Activated naive CD4-positive, alpha-beta T cell treated with anti-CD3 and anti-CD28 coated beads, Interleukin-2, amount 50 U/mL, for 72 hours (primary cell): ENCODE measurements at regions not wholly inside any gene's neighbourhood (a gene's known extent, or its start where the extent isn't known, plus 50 kb on each side); places are given as distances from the start of the nearest gene placed in this dataset.

Experiments
- ATAC-seq, 2 donors: fragments of 150-1000 bp; cut with Tn5 transposase; 2 replicates each; pipeline ENCODE4 v1.10.0; 2021; ENCODE audit warnings: mild to moderate bottlenecking in 2 of 2, moderate library complexity in 2 of 2
- DNase-seq, 2 donors: peaks; one replicate each; pipeline ENCODE4 v3.0.0; 2021 to 2022; ENCODE audit warnings: low spot score in 2 of 2
- H3K27ac Mint-ChIP-seq, 2 donors: one replicate each; pipeline ENCODE4 v1.8.0; 2022; ENCODE audit warnings: mild to moderate bottlenecking in 2 of 2, mixed read lengths in 2 of 2
- H3K36me3 Mint-ChIP-seq, 2 donors: one replicate each; pipeline ENCODE4 v1.8.0; 2022; ENCODE audit warnings: mixed read lengths in 2 of 2
- H3K9me3 Mint-ChIP-seq, 2 donors: one replicate each; pipeline ENCODE4 v1.8.0; 2022; ENCODE audit warnings: mixed read lengths in 2 of 2

- no peak for ATAC-seq
- no peak for DNase-seq
- peaks cover 0 to 2% of the 10 kb centered on the region in 2 donors for H3K9me3 Mint-ChIP-seq
- H3K27ac Mint-ChIP-seq, result no peak overlapping the region
- H3K36me3 Mint-ChIP-seq, result no peaks in the 10 kb centered on the region
Observed at GRCh38 chr12:42823679-42824078, 234.1 kb upstream of the PRICKLE1 start.

DNA sequence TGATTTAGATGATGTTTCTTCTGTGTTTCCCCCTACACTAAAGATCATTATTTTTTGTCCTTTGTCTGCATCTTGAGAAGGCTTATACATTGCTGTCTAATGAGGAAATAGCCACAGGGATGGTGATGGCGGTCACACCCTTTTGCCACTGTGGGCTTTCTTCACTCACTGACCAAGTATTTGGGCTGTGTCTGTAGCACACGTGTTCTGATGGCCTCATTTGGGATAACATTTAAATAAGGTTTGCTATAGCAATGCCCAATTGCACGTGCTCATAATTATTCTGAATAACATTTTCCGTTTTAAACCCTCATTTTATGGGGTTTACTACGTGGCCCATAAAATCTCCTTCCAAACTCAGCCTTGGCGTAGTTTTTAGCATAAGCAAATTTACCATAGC, 230.3 kb upstream of the PRICKLE1 start:
- no peaks in the 10 kb centered on the region for H3K36me3 Mint-ChIP-seq
- DNase-seq (no peak), ATAC-seq (no peak)
- peak overlapping the region in 1 of 2 donors; percentile 39 for H3K27ac Mint-ChIP-seq
- H3K9me3 Mint-ChIP-seq, result peaks cover 0 to 12% of the 10 kb centered on the region in 2 donors

- DNase-seq, result no peak
- Mint-ChIP-seq H3K9me3 (peaks cover 0 to 13% of the 10 kb centered on the region in 2 donors), H3K27ac (no peak overlapping the region), H3K36me3 (no peaks in the 10 kb centered on the region)
- no peak for ATAC-seq
Observed at GRCh38 chr12:42815068-42815467, 225.5 kb upstream of the PRICKLE1 start.

GRCh38 chr12:42812871-42813270, 223.3 kb upstream of the PRICKLE1 start:
- Mint-ChIP-seq H3K9me3 (peaks cover 0 to 8% of the 10 kb centered on the region in 2 donors), H3K27ac (no peak overlapping the region), H3K36me3 (no peaks in the 10 kb centered on the region)
- DNase-seq (no peak), ATAC-seq (no peak)

DNA sequence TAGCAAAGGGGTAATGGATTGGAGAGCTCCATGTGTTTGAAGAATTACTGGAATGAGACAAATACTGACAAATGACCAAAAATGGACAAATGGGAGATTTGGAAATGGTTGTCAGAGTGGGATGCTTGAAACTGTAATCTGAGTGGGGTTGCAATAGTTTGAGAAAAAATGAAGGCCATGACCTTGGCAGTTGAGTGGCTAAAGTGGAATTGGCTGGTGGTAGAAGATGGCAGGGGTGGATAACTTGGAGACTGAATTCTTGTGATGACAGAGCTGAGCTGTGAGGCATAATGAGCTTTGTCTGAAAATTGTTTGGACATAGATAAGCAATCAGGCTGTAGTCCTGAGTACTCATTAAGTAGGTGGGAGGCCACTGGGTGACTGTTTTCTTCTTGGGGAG, 222.5 kb upstream of the PRICKLE1 start:
- peaks cover 0 to 4% of the 10 kb centered on the region in 2 donors for H3K9me3 Mint-ChIP-seq
- H3K36me3 Mint-ChIP-seq, result no peaks in the 10 kb centered on the region
- DNase-seq (no peak), ATAC-seq (no peak)
- H3K27ac Mint-ChIP-seq, result no peak overlapping the region

DNA sequence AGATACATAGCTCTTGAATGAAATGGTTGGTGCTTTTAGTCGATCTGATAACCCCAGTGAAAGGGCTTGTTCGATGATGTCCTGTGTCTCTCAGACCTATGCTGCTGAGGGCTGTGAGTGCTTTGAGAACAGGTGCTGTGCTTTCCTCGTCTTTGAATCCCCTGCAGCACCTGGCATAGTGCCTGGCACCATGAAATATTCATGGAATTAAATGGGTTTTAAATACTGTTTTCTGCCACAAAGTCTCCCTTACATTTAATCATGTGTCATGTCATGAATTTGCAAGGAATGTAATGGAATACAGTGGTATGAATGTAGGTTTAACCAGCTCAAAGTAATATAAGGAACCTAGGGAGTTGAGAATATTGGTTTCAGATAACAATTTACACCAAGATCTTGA, 220.5 kb upstream of the PRICKLE1 start:
- no peak overlapping the region for H3K27ac Mint-ChIP-seq
- no peak for ATAC-seq
- H3K9me3 Mint-ChIP-seq, result peaks cover 0 to 8% of the 10 kb centered on the region in 2 donors
- DNase-seq, result no peak
- H3K36me3 Mint-ChIP-seq, result no peaks in the 10 kb centered on the region

- H3K9me3 Mint-ChIP-seq, result peaks cover 0 to 8% of the 10 kb centered on the region in 2 donors
- no peak overlapping the region for H3K27ac Mint-ChIP-seq
- H3K36me3 Mint-ChIP-seq, result no peaks in the 10 kb centered on the region
- ATAC-seq (no peak), DNase-seq (no peak)
Observed at GRCh38 chr12:42809226-42809625, 219.7 kb upstream of the PRICKLE1 start.

- ATAC-seq (no peak), DNase-seq (no peak)
- Mint-ChIP-seq H3K36me3 (no peaks in the 10 kb centered on the region), H3K27ac (no peak overlapping the region), H3K9me3 (peaks cover 0 to 8% of the 10 kb centered on the region in 2 donors)
Observed at GRCh38 chr12:42807766-42808165, 218.2 kb upstream of the PRICKLE1 start.

DNA sequence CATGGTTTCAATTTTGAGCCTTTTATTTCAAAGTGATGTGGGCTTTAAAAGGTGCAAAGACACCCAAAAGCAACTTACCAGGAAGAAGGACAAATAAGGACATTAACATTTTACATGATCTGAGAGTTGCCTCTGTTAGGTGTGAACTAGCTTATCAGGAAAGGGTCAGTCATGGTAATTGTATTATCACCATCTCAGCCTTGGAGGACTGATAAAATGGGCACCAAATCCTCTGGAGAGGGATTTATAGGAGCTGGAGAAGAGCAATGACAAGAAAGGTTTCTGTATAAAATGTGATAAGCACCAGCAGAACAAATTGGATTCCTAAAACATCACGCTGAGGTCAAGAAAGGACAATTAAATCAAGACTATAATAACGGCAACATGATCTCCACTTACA, 217.7 kb upstream of the PRICKLE1 start:
- ATAC-seq, result no peak
- Mint-ChIP-seq H3K9me3 (peaks cover 0 to 8% of the 10 kb centered on the region in 2 donors), H3K27ac (no peak overlapping the region), H3K36me3 (no peaks in the 10 kb centered on the region)
- no peak for DNase-seq

DNA sequence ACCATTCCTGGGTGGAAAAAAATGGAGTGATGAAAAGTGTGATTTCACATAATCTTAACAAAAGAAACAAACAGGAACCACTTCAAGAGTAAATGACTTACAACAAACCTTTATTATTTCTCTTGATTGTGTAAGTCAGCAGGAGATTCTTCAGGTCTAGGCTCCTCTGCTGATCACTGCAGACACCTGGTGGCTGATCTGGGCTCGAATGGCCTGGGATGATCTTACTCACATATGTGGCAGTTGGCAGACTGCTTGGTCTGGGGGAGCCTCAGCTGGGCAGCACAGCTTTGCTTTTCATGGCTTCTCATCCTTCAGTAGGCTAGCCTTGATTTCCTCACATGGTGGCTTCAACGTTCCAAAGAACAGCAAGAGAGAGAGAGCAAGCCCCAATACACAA, 215.4 kb upstream of the PRICKLE1 start:
- ATAC-seq (no peak), DNase-seq (no peak)
- Mint-ChIP-seq H3K27ac (no peak overlapping the region), H3K36me3 (no peaks in the 10 kb centered on the region), H3K9me3 (peaks cover 0 to 5% of the 10 kb centered on the region in 2 donors)

GRCh38 chr12:42802785-42803189, 213.2 kb upstream of the PRICKLE1 start:
- Mint-ChIP-seq H3K9me3 (peaks cover 0 to 5% of the 10 kb centered on the region in 2 donors), H3K27ac (no peak overlapping the region), H3K36me3 (no peaks in the 10 kb centered on the region)
- ATAC-seq, result no peak
- no peak for DNase-seq

DNA sequence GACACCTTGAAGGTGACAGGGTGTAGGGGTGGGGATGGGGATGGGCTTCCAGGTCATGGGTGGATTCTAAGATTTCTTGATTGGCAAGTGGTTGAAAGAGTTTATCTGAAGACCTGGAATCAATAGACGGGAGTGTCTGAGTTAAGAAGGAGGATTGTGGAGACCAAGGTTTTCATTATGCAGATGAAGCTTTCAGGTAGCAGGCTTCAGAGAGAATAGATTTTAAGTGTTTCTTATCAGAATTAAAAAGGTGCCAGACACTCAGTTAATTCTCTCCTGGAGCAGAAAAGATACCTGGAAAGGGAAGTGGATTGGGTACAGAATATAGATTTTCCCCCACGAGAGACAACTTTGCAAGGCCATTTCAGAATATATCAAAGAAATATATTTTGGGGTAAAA, 211.7 kb upstream of the PRICKLE1 start:
- no peak overlapping the region for H3K27ac Mint-ChIP-seq
- peaks cover 0 to 5% of the 10 kb centered on the region in 2 donors for H3K9me3 Mint-ChIP-seq
- ATAC-seq (no peak), DNase-seq (no peak)
- no peaks in the 10 kb centered on the region for H3K36me3 Mint-ChIP-seq

- Mint-ChIP-seq H3K27ac (no peak overlapping the region), H3K9me3 (no peaks in the 10 kb centered on the region), H3K36me3 (no peaks in the 10 kb centered on the region)
- ATAC-seq (no peak), DNase-seq (no peak)
Observed at GRCh38 chr12:42799966-42800365, 210.4 kb upstream of the PRICKLE1 start.

GRCh38 chr12:42798811-42799438, 209.4 kb upstream of the PRICKLE1 start:
- Mint-ChIP-seq H3K36me3 (no peaks in the 10 kb centered on the region), H3K27ac (no peak overlapping the region), H3K9me3 (no peaks in the 10 kb centered on the region)
- ATAC-seq, result no peak
- DNase-seq, result no peak

DNA sequence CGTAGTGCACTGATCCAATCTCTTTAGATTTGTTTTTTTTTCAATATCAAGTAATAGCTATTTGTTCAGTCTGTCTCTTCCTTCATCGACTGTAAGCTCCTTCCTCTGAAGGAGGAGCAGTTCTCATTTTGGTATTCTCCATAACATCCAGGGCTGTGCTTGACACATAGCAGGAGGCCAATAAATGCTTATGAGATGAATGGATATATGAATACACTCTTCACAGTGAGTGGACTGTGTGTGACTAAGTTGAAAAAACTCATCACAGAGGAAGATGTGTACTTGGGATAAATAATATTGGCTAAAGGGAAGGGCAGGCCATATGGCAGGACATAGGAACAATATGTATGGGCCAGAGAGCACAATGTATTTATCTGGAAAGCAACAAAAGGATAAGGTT, 205.3 kb upstream of the PRICKLE1 start:
- Mint-ChIP-seq H3K9me3 (no peaks in the 10 kb centered on the region), H3K36me3 (no peaks in the 10 kb centered on the region), H3K27ac (no peak overlapping the region)
- no peak for DNase-seq
- ATAC-seq, result no peak

DNA sequence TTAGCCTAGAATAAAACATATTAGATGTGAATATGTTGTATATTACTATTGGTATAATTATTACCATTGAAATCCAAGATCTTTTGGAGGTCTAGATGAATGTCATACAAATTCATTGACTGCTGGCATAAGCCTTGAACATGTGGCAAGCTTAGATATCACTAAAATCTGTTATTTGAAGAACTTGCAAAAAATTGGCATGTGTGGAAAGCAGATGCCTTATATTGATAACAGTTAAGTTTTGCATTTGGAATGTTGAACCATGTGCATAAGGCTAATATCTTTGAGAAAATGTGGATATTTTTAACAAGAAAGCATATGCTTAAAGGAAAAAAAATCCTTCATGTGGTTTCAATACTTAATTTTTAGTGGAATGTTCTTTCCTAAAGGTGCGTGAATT, 203.6 kb upstream of the PRICKLE1 start:
- Mint-ChIP-seq H3K36me3 (no peaks in the 10 kb centered on the region), H3K9me3 (no peaks in the 10 kb centered on the region), H3K27ac (no peak overlapping the region)
- no peak for ATAC-seq
- DNase-seq, result no peak

DNA sequence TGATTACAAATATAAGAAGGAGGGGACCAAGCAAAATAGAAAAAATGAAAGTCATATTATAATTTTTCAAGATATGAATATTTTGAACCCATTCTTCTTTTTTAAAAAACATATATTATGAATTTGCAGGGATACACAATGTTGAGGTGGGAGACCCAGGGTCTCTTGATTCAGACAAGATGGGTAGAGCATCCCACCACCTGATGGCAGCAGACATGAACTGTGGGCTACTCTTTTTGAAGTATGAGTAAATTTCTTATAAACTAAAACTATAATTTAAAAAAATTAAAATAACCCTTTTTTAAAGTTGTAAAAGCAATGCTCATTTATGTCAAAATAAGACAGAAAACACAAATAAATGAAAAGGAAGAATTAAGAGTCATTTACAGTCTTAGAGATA, 202.7 kb upstream of the PRICKLE1 start:
- DNase-seq, result no peak
- Mint-ChIP-seq H3K27ac (no peak overlapping the region), H3K36me3 (no peaks in the 10 kb centered on the region), H3K9me3 (no peaks in the 10 kb centered on the region)
- ATAC-seq, result no peak

DNA sequence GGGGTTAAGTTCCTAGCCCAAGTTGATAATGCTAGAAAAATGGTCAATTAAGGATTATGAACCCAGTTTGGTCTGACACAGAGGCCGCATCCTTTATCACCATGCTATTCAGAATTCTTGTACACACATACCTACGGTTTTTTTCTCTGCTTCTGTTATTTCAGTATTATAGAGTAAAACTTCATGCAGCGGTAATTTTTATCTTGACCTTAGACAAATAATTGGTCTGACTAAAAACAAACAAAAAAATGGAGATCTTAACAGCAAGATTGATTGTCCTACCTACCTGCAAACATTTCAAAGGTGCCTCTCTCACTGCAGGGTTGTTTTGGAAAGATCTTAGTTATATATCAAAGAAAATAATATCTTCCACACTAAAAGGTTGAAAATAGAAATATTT, 201.9 kb upstream of the PRICKLE1 start:
- ATAC-seq (no peak), DNase-seq (no peak)
- no peak overlapping the region for H3K27ac Mint-ChIP-seq
- no peaks in the 10 kb centered on the region for H3K9me3 Mint-ChIP-seq
- H3K36me3 Mint-ChIP-seq, result no peaks in the 10 kb centered on the region

- ATAC-seq, result no peak
- DNase-seq, result no peak
- Mint-ChIP-seq H3K27ac (no peak overlapping the region), H3K9me3 (no peaks in the 10 kb centered on the region), H3K36me3 (no peaks in the 10 kb centered on the region)
Observed at GRCh38 chr12:42790761-42791151, 201.2 kb upstream of the PRICKLE1 start.
